NOMO-1 treated with DMSO at 0.1 percent for 48 hours (cell line): ENCODE measurements at regions not wholly inside any gene's neighbourhood (a gene's known extent, or its start where the extent isn't known, plus 50 kb on each side); places are given as distances from the start of the nearest gene placed in this dataset.

Source experiments
- DNase-seq: peaks from one replicate; lab custom pipeline; 2025; ENCODE audit not compliant: unreplicated experiment; lab: John Stamatoyannopoulos, UW

- DNase-seq = peak; percentile 37
Observed at GRCh38 chr12:96132819-96133218, 61.4 kb upstream of the ELK3 start.

- no peak for DNase-seq
Observed at GRCh38 chr12:96134200-96134599, 60.0 kb upstream of the ELK3 start.

GRCh38 chr12:96136161-96136560, 58.0 kb upstream of the ELK3 start:
- DNase-seq = no peak

GRCh38 chr12:96136725-96137378, 57.3 kb upstream of the ELK3 start:
- DNase-seq = peak; percentile 72

GRCh38 chr12:96140174-96140573, 54.0 kb upstream of the ELK3 start:
- no peak for DNase-seq

- no peak for DNase-seq
Observed at GRCh38 chr12:96141216-96141912, 52.8 kb upstream of the ELK3 start.

- DNase-seq = peak; percentile 78
Observed at GRCh38 chr12:96143392-96143791, 50.8 kb upstream of the ELK3 start.

- DNase-seq = peak; percentile 22
Observed at GRCh38 chr12:96143827-96144565, 50.2 kb upstream of the ELK3 start.
